ACC112 (cell line): ENCODE measurements at regions not wholly inside any gene's neighbourhood (a gene's known extent, or its start where the extent isn't known, plus 50 kb on each side); places are given as distances from the start of the nearest gene placed in this dataset.

Experiments used
- H2AFZ ChIP-seq: fragments of 200-600 bp; sonication (generic); one replicate; pipeline ENCODE4 v1.6.0; 2017; ENCODE audit warnings: antibody characterized with exemption, low read length; ENCODE audit not compliant: unreplicated experiment
- H3K27ac ChIP-seq: fragments of 200-600 bp; sonication (generic); 2 replicates; pipeline ENCODE4 v1.5.1; 2014; ENCODE audit warnings: low read depth, mild to moderate bottlenecking, antibody characterized with exemption, low read length, moderate library complexity
- H3K27me3 ChIP-seq: fragments of 200-600 bp; sonication (generic); 2 replicates; pipeline ENCODE4 v1.6.1; 2014; ENCODE audit warnings: mild to moderate bottlenecking, antibody characterized with exemption, low read length, moderate library complexity, mixed read lengths; ENCODE audit not compliant: insufficient read depth
- H3K36me3 ChIP-seq: fragments of 200-600 bp; sonication (generic); 2 replicates; pipeline ENCODE4 v1.6.1; 2016; ENCODE audit warnings: mild to moderate bottlenecking, antibody characterized with exemption, low read length, moderate library complexity, mixed read lengths; ENCODE audit not compliant: insufficient read depth
- H3K4me1 ChIP-seq: fragments of 200-600 bp; sonication (generic); one replicate; pipeline ENCODE4 v1.6.1; 2016; ENCODE audit warnings: low read length, mixed read lengths; ENCODE audit not compliant: insufficient read depth, unreplicated experiment, control insufficient read depth
- H3K4me3 ChIP-seq: fragments of 200-600 bp; sonication (generic); 2 replicates; pipeline ENCODE4 v1.5.1; 2014; ENCODE audit warnings: mild to moderate bottlenecking, low read depth, low read length
- H3K79me2 ChIP-seq: fragments of 200-600 bp; sonication (generic); one replicate; pipeline ENCODE4 v1.6.0; 2016; ENCODE audit warnings: low read length; ENCODE audit not compliant: control insufficient read depth, unreplicated experiment, insufficient read depth

- H3K36me3 ChIP-seq = no peaks in the 10 kb centered on the region
- no peak overlapping the region for H2AFZ ChIP-seq
- no peaks in the 10 kb centered on the region for H3K4me1 ChIP-seq
- no peaks in the 10 kb centered on the region for H3K27me3 ChIP-seq
- no peaks in the 10 kb centered on the region for H3K79me2 ChIP-seq
- no peak overlapping the region for H3K4me3 ChIP-seq
- H3K27ac ChIP-seq = no peak overlapping the region
Measured at GRCh38 chr10:124287071-124287685, 131.5 kb downstream of the OAT start.

GRCh38 chr10:124286621-124287020 lies 132.1 kb downstream of the OAT start:
- Histone ChIP-seq H3K4me3 (no peak overlapping the region), H3K79me2 (no peaks in the 10 kb centered on the region), H3K27me3 (no peaks in the 10 kb centered on the region), H3K36me3 (no peaks in the 10 kb centered on the region), H3K27ac (no peak overlapping the region), H2AFZ (no peak overlapping the region), H3K4me1 (no peaks in the 10 kb centered on the region)

GRCh38 chr10:124285587-124286527 lies 132.9 kb downstream of the OAT start:
- H3K79me2 ChIP-seq = no peaks in the 10 kb centered on the region
- peak overlapping the region; percentile 27 for H2AFZ ChIP-seq
- peak overlapping the region; percentile 45 for H3K4me3 ChIP-seq
- no peaks in the 10 kb centered on the region for H3K4me1 ChIP-seq
- no peaks in the 10 kb centered on the region for H3K36me3 ChIP-seq
- no peaks in the 10 kb centered on the region for H3K27me3 ChIP-seq
- H3K27ac ChIP-seq = no peak overlapping the region

- no peaks in the 10 kb centered on the region for H3K27me3 ChIP-seq
- no peaks in the 10 kb centered on the region for H3K4me1 ChIP-seq
- no peak overlapping the region for H2AFZ ChIP-seq
- no peak overlapping the region for H3K27ac ChIP-seq
- no peak overlapping the region for H3K4me3 ChIP-seq
- no peaks in the 10 kb centered on the region for H3K36me3 ChIP-seq
- no peaks in the 10 kb centered on the region for H3K79me2 ChIP-seq
Measured at GRCh38 chr10:124283949-124284250, 134.8 kb downstream of the OAT start.

- Histone ChIP-seq H2AFZ (no peak overlapping the region), H3K4me1 (no peaks in the 10 kb centered on the region), H3K4me3 (no peak overlapping the region), H3K36me3 (no peaks in the 10 kb centered on the region), H3K79me2 (no peaks in the 10 kb centered on the region), H3K27ac (no peak overlapping the region), H3K27me3 (no peaks in the 10 kb centered on the region)
Measured at GRCh38 chr10:124283215-124283948, 135.3 kb downstream of the OAT start.

GRCh38 chr10:124282326-124282725 lies 136.4 kb downstream of the OAT start:
- Histone ChIP-seq H3K36me3 (no peaks in the 10 kb centered on the region), H2AFZ (no peak overlapping the region), H3K4me3 (no peak overlapping the region), H3K4me1 (no peaks in the 10 kb centered on the region), H3K27me3 (no peaks in the 10 kb centered on the region), H3K27ac (no peak overlapping the region), H3K79me2 (no peaks in the 10 kb centered on the region)

GRCh38 chr10:124281666-124282065 lies 137.1 kb downstream of the OAT start:
- Histone ChIP-seq H3K4me1 (no peaks in the 10 kb centered on the region), H3K4me3 (no peak overlapping the region), H3K36me3 (no peaks in the 10 kb centered on the region), H2AFZ (no peak overlapping the region), H3K79me2 (no peaks in the 10 kb centered on the region), H3K27me3 (no peaks in the 10 kb centered on the region), H3K27ac (no peak overlapping the region)

GRCh38 chr10:124280916-124281315 lies 137.8 kb downstream of the OAT start:
- Histone ChIP-seq H3K27ac (no peak overlapping the region), H3K79me2 (no peaks in the 10 kb centered on the region), H3K4me3 (no peak overlapping the region), H3K36me3 (no peaks in the 10 kb centered on the region), H2AFZ (no peak overlapping the region), H3K4me1 (no peaks in the 10 kb centered on the region), H3K27me3 (no peaks in the 10 kb centered on the region)

- no peak overlapping the region for H2AFZ ChIP-seq
- H3K4me3 ChIP-seq = no peak overlapping the region
- peaks cover 10% of the 10 kb centered on the region; the same call in 1 of the 2 replicates for H3K27me3 ChIP-seq
- H3K36me3 ChIP-seq = no peaks in the 10 kb centered on the region
- no peak overlapping the region for H3K27ac ChIP-seq
- no peaks in the 10 kb centered on the region for H3K4me1 ChIP-seq
- H3K79me2 ChIP-seq = no peaks in the 10 kb centered on the region
Measured at GRCh38 chr10:124279882-124280281, 138.8 kb downstream of the OAT start.

- H3K27me3 ChIP-seq = peaks cover 16% of the 10 kb centered on the region; the same call in 1 of the 2 replicates
- no peaks in the 10 kb centered on the region for H3K4me1 ChIP-seq
- no peak overlapping the region for H3K27ac ChIP-seq
- no peak overlapping the region for H2AFZ ChIP-seq
- no peak overlapping the region for H3K4me3 ChIP-seq
- no peaks in the 10 kb centered on the region for H3K79me2 ChIP-seq
- H3K36me3 ChIP-seq = no peaks in the 10 kb centered on the region
Measured at GRCh38 chr10:124279298-124279697, 139.4 kb downstream of the OAT start.
